Activated naive CD8-positive, alpha-beta T cell treated with anti-CD3 and anti-CD28 coated beads, Interleukin-2, amount 50 U/mL, for 24 hours (primary cell): ENCODE measurements at regions not wholly inside any gene's neighbourhood (a gene's known extent, or its start where the extent isn't known, plus 50 kb on each side); places are given as distances from the start of the nearest gene placed in this dataset.

Source experiments
- ATAC-seq: fragments of 150-1000 bp; cut with Tn5 transposase; one replicate; pipeline ENCODE4 v1.10.0; 2021
- DNase-seq: peaks from one replicate; pipeline ENCODE4 v3.0.0; 2021
- H3K27ac Mint-ChIP-seq: one replicate; pipeline ENCODE4 v1.8.0; 2021; ENCODE audit warnings: mild to moderate bottlenecking, mixed read lengths
- H3K27me3 Mint-ChIP-seq: one replicate; pipeline ENCODE4 v1.8.0; 2021; ENCODE audit warnings: mixed read lengths
- H3K36me3 Mint-ChIP-seq: one replicate; pipeline ENCODE4 v1.8.0; 2021; ENCODE audit warnings: low read depth, mixed read lengths
- H3K4me1 Mint-ChIP-seq: one replicate; pipeline ENCODE4 v1.8.0; 2021; ENCODE audit warnings: mixed read lengths
- H3K4me3 Mint-ChIP-seq: one replicate; pipeline ENCODE4 v1.8.0; 2021; ENCODE audit warnings: mild to moderate bottlenecking, moderate library complexity, mixed read lengths
- H3K9me3 Mint-ChIP-seq: one replicate; pipeline ENCODE4 v1.8.0; 2021; ENCODE audit warnings: mixed read lengths

DNA sequence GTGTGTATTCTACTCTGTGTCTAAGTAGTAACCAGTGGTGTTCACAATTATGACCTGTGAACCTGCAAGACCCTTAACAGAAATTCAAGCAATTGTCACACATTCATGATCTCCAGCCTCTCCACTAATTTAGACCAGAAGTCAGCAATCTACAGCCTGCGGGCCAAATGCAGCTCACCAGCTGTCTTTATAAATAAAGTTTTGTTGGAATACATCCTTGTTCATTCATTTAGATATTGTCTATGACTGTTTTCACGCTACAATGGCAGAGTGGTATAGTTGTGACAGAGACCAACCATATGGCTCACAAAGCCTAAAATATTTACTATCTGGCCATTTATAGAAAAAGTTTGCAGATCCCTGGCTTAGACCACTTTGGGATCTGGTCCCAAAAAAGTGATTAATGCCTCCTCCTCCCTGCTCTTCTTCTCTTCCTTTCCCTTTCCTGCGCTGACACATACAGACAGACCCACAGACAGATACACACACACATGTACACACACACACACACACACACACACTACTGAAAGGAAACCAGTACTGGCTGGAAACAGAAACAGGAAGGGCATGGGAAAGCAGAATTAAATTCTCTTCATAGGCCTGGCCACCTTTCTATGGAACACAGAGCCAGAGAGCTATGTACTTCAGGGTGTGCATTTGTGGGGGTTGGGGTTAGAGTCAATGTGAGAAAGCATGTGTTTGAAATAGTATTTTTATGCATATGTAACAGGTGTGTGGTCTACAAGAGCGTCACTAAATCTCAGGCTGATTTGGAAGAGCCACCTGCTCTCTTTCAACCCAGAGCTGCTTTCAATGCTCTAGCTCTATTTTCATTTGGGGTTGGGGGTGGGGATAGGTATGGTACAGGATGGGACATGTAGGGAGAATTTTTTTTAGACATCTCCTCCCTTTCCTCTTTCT, 49.7 kb upstream of the TMEM164 start:
- Mint-ChIP-seq H3K4me3 (no peak overlapping the region), H3K27ac (no peak overlapping the region), H3K36me3 (no peaks in the 10 kb centered on the region), H3K27me3 (no peaks in the 10 kb centered on the region), H3K4me1 (no peaks in the 10 kb centered on the region), H3K9me3 (no peaks in the 10 kb centered on the region)
- ATAC-seq (no peak), DNase-seq (no peak)
